Stimulated activated naive CD8-positive, alpha-beta T cell treated with anti-CD3 and anti-CD28 coated beads, Interleukin-15, amount 100 ng/mL, for 72 hours (primary cell): ENCODE measurements at regions not wholly inside any gene's neighbourhood (a gene's known extent, or its start where the extent isn't known, plus 50 kb on each side); places are given as distances from the start of the nearest gene placed in this dataset.

ENCODE experiments used
- ATAC-seq: fragments of 150-1000 bp; cut with Tn5 transposase; 2 replicates; pipeline ENCODE4 v1.10.0; 2021; ENCODE audit warnings: mild to moderate bottlenecking, moderate library complexity
- DNase-seq, 2 donors: peaks; one replicate each; pipeline ENCODE4 v3.0.0; 2021 to 2022
- H3K27ac Mint-ChIP-seq, 2 donors: one replicate each; pipeline ENCODE4 v1.8.0; 2022; ENCODE audit warnings: mild to moderate bottlenecking in 2 of 2, mixed read lengths in 2 of 2, moderate library complexity in 2 of 2
- H3K27me3 Mint-ChIP-seq: one replicate; pipeline ENCODE4 v1.8.0; 2022; ENCODE audit warnings: mixed read lengths
- H3K4me1 Mint-ChIP-seq: one replicate; pipeline ENCODE4 v1.8.0; 2022; ENCODE audit warnings: mild to moderate bottlenecking, mixed read lengths
- H3K4me3 Mint-ChIP-seq, 2 donors: one replicate each; pipeline ENCODE4 v1.8.0; 2022; ENCODE audit warnings: mild to moderate bottlenecking in 2 of 2, mixed read lengths in 2 of 2, moderate library complexity in 1 of 2
- H3K9me3 Mint-ChIP-seq, 2 donors: one replicate each; pipeline ENCODE4 v1.8.0; 2022; ENCODE audit warnings: mixed read lengths in 2 of 2

GRCh38 chr3:24657870-24658510, 163.3 kb upstream of the THRB start:
- H3K4me3 Mint-ChIP-seq, result no peak overlapping the region
- H3K9me3 Mint-ChIP-seq, result peaks cover 6 to 21% of the 10 kb centered on the region in 2 donors
- H3K4me1 Mint-ChIP-seq, result no peaks in the 10 kb centered on the region
- H3K27ac Mint-ChIP-seq, result no peak overlapping the region
- no peaks in the 10 kb centered on the region for H3K27me3 Mint-ChIP-seq
- DNase-seq (no peak), ATAC-seq (no peak)

GRCh38 chr3:24661175-24661584, 166.5 kb upstream of the THRB start:
- Mint-ChIP-seq H3K4me3 (no peak overlapping the region), H3K9me3 (peaks cover 0 to 13% of the 10 kb centered on the region in 2 donors), H3K4me1 (no peaks in the 10 kb centered on the region), H3K27me3 (no peaks in the 10 kb centered on the region), H3K27ac (no peak overlapping the region)
- no peak for DNase-seq
- no peak for ATAC-seq

- H3K4me3 Mint-ChIP-seq, result no peak overlapping the region
- no peak overlapping the region for H3K27ac Mint-ChIP-seq
- ATAC-seq (peak; percentile 28), DNase-seq (no peak)
- peaks cover 0 to 13% of the 10 kb centered on the region in 2 donors for H3K9me3 Mint-ChIP-seq
- peaks cover 4% of the 10 kb centered on the region for H3K27me3 Mint-ChIP-seq
- no peaks in the 10 kb centered on the region for H3K4me1 Mint-ChIP-seq
These were observed 168.0 kb upstream of the THRB start for GRCh38 chr3:24662449-24663345.

GRCh38 chr3:24663406-24663805, 168.8 kb upstream of the THRB start:
- no peak for ATAC-seq
- Mint-ChIP-seq H3K4me1 (no peaks in the 10 kb centered on the region), H3K27me3 (peaks cover 8% of the 10 kb centered on the region), H3K27ac (no peak overlapping the region), H3K4me3 (no peak overlapping the region), H3K9me3 (peaks cover 0 to 11% of the 10 kb centered on the region in 2 donors)
- DNase-seq, result no peak

GRCh38 chr3:24668039-24668438, 173.4 kb upstream of the THRB start:
- peak overlapping the region in 1 of 2 donors; percentile 14 for H3K27ac Mint-ChIP-seq
- H3K4me1 Mint-ChIP-seq, result no peaks in the 10 kb centered on the region
- DNase-seq (no peak), ATAC-seq (no peak)
- no peak overlapping the region for H3K4me3 Mint-ChIP-seq
- peaks cover 23% of the 10 kb centered on the region for H3K27me3 Mint-ChIP-seq
- H3K9me3 Mint-ChIP-seq, result no peaks in the 10 kb centered on the region

- ATAC-seq (no peak), DNase-seq (no peak)
- Mint-ChIP-seq H3K4me3 (no peak overlapping the region), H3K27me3 (peaks cover 23% of the 10 kb centered on the region), H3K9me3 (no peaks in the 10 kb centered on the region), H3K4me1 (no peaks in the 10 kb centered on the region), H3K27ac (no peak overlapping the region)
These were observed 176.2 kb upstream of the THRB start for GRCh38 chr3:24670871-24671270.

- no peak overlapping the region for H3K27ac Mint-ChIP-seq
- H3K9me3 Mint-ChIP-seq, result no peaks in the 10 kb centered on the region
- no peak for ATAC-seq
- peaks cover 11% of the 10 kb centered on the region for H3K4me1 Mint-ChIP-seq
- H3K4me3 Mint-ChIP-seq, result no peak overlapping the region
- H3K27me3 Mint-ChIP-seq, result peaks cover 34% of the 10 kb centered on the region
- no peak for DNase-seq
These were observed 178.9 kb upstream of the THRB start for GRCh38 chr3:24673596-24673995.

- peaks cover 41% of the 10 kb centered on the region for H3K27me3 Mint-ChIP-seq
- peaks cover 18% of the 10 kb centered on the region for H3K4me1 Mint-ChIP-seq
- H3K27ac Mint-ChIP-seq, result no peak overlapping the region
- no peak overlapping the region for H3K4me3 Mint-ChIP-seq
- DNase-seq (no peak), ATAC-seq (no peak)
- no peaks in the 10 kb centered on the region for H3K9me3 Mint-ChIP-seq
These were observed 179.6 kb upstream of the THRB start for GRCh38 chr3:24674261-24674660.

- Mint-ChIP-seq H3K27me3 (peaks cover 50% of the 10 kb centered on the region), H3K4me1 (peaks cover 23% of the 10 kb centered on the region), H3K4me3 (peak overlapping the region; percentile 60 to 66), H3K27ac (peak overlapping the region in 1 of 2 donors; percentile 38), H3K9me3 (no peaks in the 10 kb centered on the region)
- DNase-seq, result no peak
- ATAC-seq, result peak; percentile 64
These were observed 183.4 kb upstream of the THRB start for GRCh38 chr3:24678021-24678420.

- H3K9me3 Mint-ChIP-seq, result no peaks in the 10 kb centered on the region
- peak overlapping the region; percentile 20 to 38 for H3K27ac Mint-ChIP-seq
These were observed 183.8 kb upstream of the THRB start for GRCh38 chr3:24678421-24678865.

GRCh38 chr3:24679429-24679828, 184.8 kb upstream of the THRB start:
- Mint-ChIP-seq H3K4me3 (no peak overlapping the region), H3K9me3 (no peaks in the 10 kb centered on the region), H3K27me3 (peaks cover 52% of the 10 kb centered on the region), H3K4me1 (peaks cover 23% of the 10 kb centered on the region), H3K27ac (no peak overlapping the region)
- ATAC-seq (no peak), DNase-seq (no peak)

More at GRCh38 chr3:24678421-24678865, 183.8 kb upstream of the THRB start:
- Mint-ChIP-seq H3K4me1 (peaks cover 23% of the 10 kb centered on the region), H3K27me3 (peaks cover 50% of the 10 kb centered on the region), H3K4me3 (peak overlapping the region; percentile 60 to 66)
- DNase-seq (peak; percentile 26 to 62), ATAC-seq (peak; percentile 94)

- H3K4me1 Mint-ChIP-seq, result peaks cover 23% of the 10 kb centered on the region
- peak; percentile 45 to 52 for DNase-seq
- no peak overlapping the region for H3K4me3 Mint-ChIP-seq
- no peaks in the 10 kb centered on the region for H3K9me3 Mint-ChIP-seq
- no peak overlapping the region for H3K27ac Mint-ChIP-seq
- ATAC-seq, result no peak
- H3K27me3 Mint-ChIP-seq, result peaks cover 58% of the 10 kb centered on the region
These were observed 185.7 kb upstream of the THRB start for GRCh38 chr3:24680214-24680967.

- Mint-ChIP-seq H3K27ac (no peak overlapping the region), H3K27me3 (peaks cover 47% of the 10 kb centered on the region), H3K4me3 (no peak overlapping the region), H3K4me1 (peaks cover 35% of the 10 kb centered on the region), H3K9me3 (no peaks in the 10 kb centered on the region)
- ATAC-seq (no peak), DNase-seq (no peak)
These were observed 187.5 kb upstream of the THRB start for GRCh38 chr3:24682141-24682547.

- Mint-ChIP-seq H3K4me3 (no peak overlapping the region), H3K9me3 (peaks cover 0 to 2% of the 10 kb centered on the region in 2 donors), H3K27me3 (peaks cover 46% of the 10 kb centered on the region), H3K4me1 (peaks cover 29% of the 10 kb centered on the region), H3K27ac (no peak overlapping the region)
- no peak for DNase-seq
- ATAC-seq, result no peak
These were observed 188.4 kb upstream of the THRB start for GRCh38 chr3:24683090-24683489.

- Mint-ChIP-seq H3K9me3 (peaks cover 0 to 6% of the 10 kb centered on the region in 2 donors), H3K4me3 (no peak overlapping the region), H3K27me3 (peaks cover 46% of the 10 kb centered on the region), H3K27ac (no peak overlapping the region), H3K4me1 (peaks cover 22% of the 10 kb centered on the region)
- no peak for ATAC-seq
- DNase-seq, result no peak
These were observed 189.2 kb upstream of the THRB start for GRCh38 chr3:24683633-24684384.
